RPMI7951 (cell line): ENCODE measurements at regions not wholly inside any gene's neighbourhood (a gene's known extent, or its start where the extent isn't known, plus 50 kb on each side); places are given as distances from the start of the nearest gene placed in this dataset.
"Not testable (repeated sequence)": the region's sequence is repeated elsewhere in the genome, so short reads cannot be mapped to it uniquely, and the experiment has no call there.

ENCODE experiments used
- DNase-seq: peaks from one replicate; pipeline ENCODE4 v3.0.0-alpha.2; 2012; ENCODE audit warnings: low read depth

- no peak for DNase-seq
Observed at GRCh38 chr20:52098186-52098585, 93.4 kb downstream of the ZFP64 start.

- no peak for DNase-seq
Observed at GRCh38 chr20:52096117-52096516, 95.5 kb downstream of the ZFP64 start.

GRCh38 chr20:52094693-52095092 is 96.9 kb downstream of the ZFP64 start:
- DNase-seq, result no peak

GRCh38 chr20:52093575-52093974 is 98.0 kb downstream of the ZFP64 start:
- no peak for DNase-seq

GRCh38 chr20:52090035-52090434 is 101.5 kb downstream of the ZFP64 start:
- DNase-seq, result no peak

GRCh38 chr20:52087471-52087870 is 104.1 kb downstream of the ZFP64 start:
- DNase-seq, result peak; percentile 68

- no peak for DNase-seq
Observed at GRCh38 chr20:52086878-52087277, 104.7 kb downstream of the ZFP64 start.

GRCh38 chr20:52084727-52085126 is 106.9 kb downstream of the ZFP64 start:
- no peak for DNase-seq

- peak; percentile 68 for DNase-seq
Observed at GRCh38 chr20:52083627-52084232, 107.8 kb downstream of the ZFP64 start.

GRCh38 chr20:52082612-52083011 is 109.0 kb downstream of the ZFP64 start:
- no peak for DNase-seq

- DNase-seq, result no peak
Observed at GRCh38 chr20:52081791-52082190, 109.8 kb downstream of the ZFP64 start.

GRCh38 chr20:52081066-52081465 is 110.5 kb downstream of the ZFP64 start:
- DNase-seq, result no peak

- DNase-seq, result no peak
Observed at GRCh38 chr20:52078289-52078688, 113.3 kb downstream of the ZFP64 start.

GRCh38 chr20:52076164-52076563 is 115.4 kb downstream of the ZFP64 start:
- no peak for DNase-seq

GRCh38 chr20:52075400-52075799 is 116.2 kb downstream of the ZFP64 start:
- no peak for DNase-seq

GRCh38 chr20:52071136-52071535 is 120.4 kb downstream of the ZFP64 start:
- no peak for DNase-seq

- DNase-seq, result no peak
Observed at GRCh38 chr20:52064931-52065330, 126.6 kb downstream of the ZFP64 start.

GRCh38 chr20:52062452-52063209 is 128.9 kb downstream of the ZFP64 start:
- no peak for DNase-seq

GRCh38 chr20:52060794-52061714 is 130.5 kb downstream of the ZFP64 start:
- peak; percentile 54 for DNase-seq

GRCh38 chr20:52057133-52057532 is 134.4 kb downstream of the ZFP64 start:
- not testable (repeated sequence) for DNase-seq

GRCh38 chr20:52056203-52057062 is 135.1 kb downstream of the ZFP64 start:
- DNase-seq, result peak; percentile 96
